ENCODE measurements at regions not wholly inside any gene's neighbourhood (a gene's known extent, or its start where the extent isn't known, plus 50 kb on each side); places are given as distances from the start of the nearest gene placed in this dataset.

- no peak overlapping the region for H3K27ac Mint-ChIP-seq (ENCODE audit: unreplicated experiment)
Observed at GRCh38 chr20:37643400-37643799, 50.4 kb upstream of the CTNNBL1 start.

GRCh38 chr20:37642246-37642645 lies 51.6 kb upstream of the CTNNBL1 start:
- H3K36me3 Mint-ChIP-seq (ENCODE audit: low read depth) = no peaks in the 10 kb centered on the region
- peaks cover 67% of the 10 kb centered on the region for H3K27me3 Mint-ChIP-seq (ENCODE audit: low read depth)
- DNase-seq (ENCODE audit: low read depth, low spot score) = no peak
- no peaks in the 10 kb centered on the region for H3K4me1 Mint-ChIP-seq
- no peak overlapping the region for H3K4me3 Mint-ChIP-seq
- no peak for TF ChIP-seq CTCF (conservative IDR thresholded peaks at IDR 0.05)
- H3K9me3 Mint-ChIP-seq = no peaks in the 10 kb centered on the region
- H3K27ac Mint-ChIP-seq (ENCODE audit: unreplicated experiment) = no peak overlapping the region

More at GRCh38 chr20:37643400-37643799, 50.4 kb upstream of the CTNNBL1 start:
- DNase-seq (ENCODE audit: low read depth, low spot score) = no peak
- Mint-ChIP-seq H3K4me3 (no peak overlapping the region), H3K36me3 (ENCODE audit: low read depth) (no peaks in the 10 kb centered on the region), H3K9me3 (no peaks in the 10 kb centered on the region), H3K27me3 (ENCODE audit: low read depth) (peaks cover 65% of the 10 kb centered on the region), H3K4me1 (no peaks in the 10 kb centered on the region)
- TF ChIP-seq CTCF (conservative IDR thresholded peaks at IDR 0.05) = no peak

GRCh38 chr20:37640600-37641561 lies 52.9 kb upstream of the CTNNBL1 start:
- Mint-ChIP-seq H3K4me1 (no peaks in the 10 kb centered on the region), H3K36me3 (ENCODE audit: low read depth) (no peaks in the 10 kb centered on the region), H3K9me3 (no peaks in the 10 kb centered on the region), H3K4me3 (no peak overlapping the region), H3K27ac (ENCODE audit: unreplicated experiment) (no peak overlapping the region), H3K27me3 (ENCODE audit: low read depth) (peaks cover 66% of the 10 kb centered on the region)
- DNase-seq (ENCODE audit: low read depth, low spot score) = no peak
- no peak for TF ChIP-seq CTCF (conservative IDR thresholded peaks at IDR 0.05)

- peaks cover 59% of the 10 kb centered on the region for H3K27me3 Mint-ChIP-seq (ENCODE audit: low read depth)
- TF ChIP-seq CTCF (conservative IDR thresholded peaks at IDR 0.05) = no peak
- no peak overlapping the region for H3K4me3 Mint-ChIP-seq
- H3K4me1 Mint-ChIP-seq = no peaks in the 10 kb centered on the region
- peaks cover 3% of the 10 kb centered on the region for H3K9me3 Mint-ChIP-seq
- no peaks in the 10 kb centered on the region for H3K36me3 Mint-ChIP-seq (ENCODE audit: low read depth)
- no peak overlapping the region for H3K27ac Mint-ChIP-seq (ENCODE audit: unreplicated experiment)
- no peak for DNase-seq (ENCODE audit: low read depth, low spot score)
Observed at GRCh38 chr20:37638527-37638926, 55.3 kb upstream of the CTNNBL1 start.

GRCh38 chr20:37636977-37637376 lies 56.9 kb upstream of the CTNNBL1 start:
- no peak overlapping the region for H3K4me3 Mint-ChIP-seq
- H3K4me1 Mint-ChIP-seq = no peaks in the 10 kb centered on the region
- H3K9me3 Mint-ChIP-seq = peaks cover 3% of the 10 kb centered on the region
- H3K36me3 Mint-ChIP-seq (ENCODE audit: low read depth) = no peaks in the 10 kb centered on the region
- no peak for TF ChIP-seq CTCF (conservative IDR thresholded peaks at IDR 0.05)
- no peak for DNase-seq (ENCODE audit: low read depth, low spot score)
- no peak overlapping the region for H3K27ac Mint-ChIP-seq (ENCODE audit: unreplicated experiment)
- H3K27me3 Mint-ChIP-seq (ENCODE audit: low read depth) = peaks cover 63% of the 10 kb centered on the region
